HEK293 (cell line): ENCODE measurements at regions not wholly inside any gene's neighbourhood (a gene's known extent, or its start where the extent isn't known, plus 50 kb on each side); places are given as distances from the start of the nearest gene placed in this dataset.

Experiments
- CTCF ChIP-seq: fragments of 450-650 bp; formaldehyde crosslinking; IDR thresholded peaks from 2 replicates; pipeline ENCODE4 v1.5.1; 2016; ENCODE audit warnings: missing biosample characterization, missing genetic modification characterization
- HOXD13 ChIP-seq: sonication (generic); formaldehyde crosslinking; IDR thresholded peaks from 2 replicates; pipeline ENCODE4 v1.8.0; 2022; ENCODE audit warnings: missing genetic modification reagents, borderline replicate concordance
- KLF1 ChIP-seq: fragments of 450-650 bp; formaldehyde crosslinking; IDR thresholded peaks from 2 replicates; pipeline ENCODE4 v1.5.1; 2016; ENCODE audit warnings: missing biosample characterization, missing genetic modification characterization
- RBAK ChIP-seq: fragments of 450-650 bp; formaldehyde crosslinking; IDR thresholded peaks from 2 replicates; pipeline ENCODE4 v1.5.1; 2016; ENCODE audit warnings: missing biosample characterization, missing genetic modification characterization
- ZFP69B ChIP-seq: fragments of 450-650 bp; formaldehyde crosslinking; IDR thresholded peaks from 2 replicates; pipeline ENCODE4 v1.5.1; 2016; ENCODE audit warnings: missing biosample characterization, missing genetic modification characterization
- ZNF138 ChIP-seq: fragments of 450-650 bp; formaldehyde crosslinking; IDR thresholded peaks from 2 replicates; pipeline ENCODE4 v1.5.1; 2016; ENCODE audit warnings: missing biosample characterization, missing genetic modification characterization, borderline replicate concordance
- ZNF26 ChIP-seq: fragments of 450-650 bp; formaldehyde crosslinking; IDR thresholded peaks from 2 replicates; pipeline ENCODE4 v1.5.1; 2016; ENCODE audit warnings: missing biosample characterization, missing genetic modification characterization
- ZNF354C ChIP-seq: fragments of 450-650 bp; formaldehyde crosslinking; IDR thresholded peaks from 2 replicates; pipeline ENCODE4 v1.5.1; 2016; ENCODE audit warnings: missing biosample characterization, missing genetic modification characterization, low read depth, borderline replicate concordance
- ZNF394 ChIP-seq: fragments of 450-650 bp; formaldehyde crosslinking; IDR thresholded peaks from 2 replicates; pipeline ENCODE4 v1.5.1; 2016; ENCODE audit warnings: missing biosample characterization, missing genetic modification characterization, mild to moderate bottlenecking, moderate library complexity, borderline replicate concordance
- ZNF501 ChIP-seq: fragments of 450-650 bp; formaldehyde crosslinking; IDR thresholded peaks from 2 replicates; pipeline ENCODE4 v1.5.1; 2016; ENCODE audit warnings: missing biosample characterization, missing genetic modification characterization
- ZNF561 ChIP-seq: fragments of 450-650 bp; IDR thresholded peaks from 2 replicates; pipeline ENCODE4 v1.5.1; 2018; ENCODE audit warnings: missing biosample characterization, missing genetic modification characterization, borderline replicate concordance
- ZNF596 ChIP-seq: fragments of 450-650 bp; IDR thresholded peaks from 2 replicates; pipeline ENCODE4 v1.5.0; 2018; ENCODE audit warnings: missing biosample characterization, mild to moderate bottlenecking, missing genetic modification characterization, moderate library complexity

- no peak for TF ChIP-seq ZNF354C (tag by site-specific recombination)
- TF ChIP-seq ZNF394 (tag by site-specific recombination): no peak
- TF ChIP-seq CTCF (tag by site-specific recombination): no peak
- TF ChIP-seq RBAK: no peak
- peak; percentile 45; the same call in 1 of the 2 replicates for TF ChIP-seq ZNF596 (tag by site-specific recombination)
- TF ChIP-seq HOXD13 (CRISPR knock-in tag): no peak
- TF ChIP-seq ZNF26 (tag by site-specific recombination): no peak
- peak; percentile 85 for TF ChIP-seq ZNF561
- no peak for TF ChIP-seq ZFP69B (tag by site-specific recombination)
- TF ChIP-seq ZNF138: no peak
- TF ChIP-seq KLF1 (tag by site-specific recombination): no peak
- TF ChIP-seq ZNF501 (tag by site-specific recombination): no peak
Measured at GRCh38 chr5:93246090-93246855, 334.7 kb downstream of the NR2F1-AS1 start.
